ENCODE measurements at regions not wholly inside any gene's neighbourhood (a gene's known extent, or its start where the extent isn't known, plus 50 kb on each side); places are given as distances from the start of the nearest gene placed in this dataset.

- 0 out of 4 replicates have a peak, but pooled peaks cover 0 to 3% of the 10 kb centered on the region in 2 experiments for H3K9me3 ChIP-seq (ENCODE audit: control insufficient read depth in 1 of 2, insufficient read depth in 1 of 2, low read depth in 1 of 2, low read length in 2 of 2)
- no peak overlapping the region for H3K4me3 ChIP-seq (replicated peaks in 1 of 2; ENCODE audit: low read depth in 1 of 2, low read length in 2 of 2)
- no peaks in the 10 kb centered on the region for H3K4me1 ChIP-seq (ENCODE audit: control insufficient read depth in 1 of 2, insufficient read depth in 2 of 2, low read length in 2 of 2)
- DNase-seq (ENCODE audit: low read depth, low spot score) (no peak), ATAC-seq (no peak)
- no peaks in the 10 kb centered on the region for H3K79me2 ChIP-seq (ENCODE audit: insufficient read depth, low read length)
- H4K20me1 ChIP-seq (ENCODE audit: insufficient read depth): no peaks in the 10 kb centered on the region
- H3K9ac ChIP-seq (ENCODE audit: low read length): no peak overlapping the region
- ChIA-PET CTCF (interaction anchor here (2.5 kb wide), 1 partner anchor 109 kb away, joined by 5 read pairs; no protein-coding TSS in a partner anchor), POLR2A (no interaction called here), RAD21 (ENCODE audit: low non-redundant PET in 1 of 2, low total read pairs in 2 of 2, uncharacterized antibody in 2 of 2, unreplicated experiment in 2 of 2) (no interaction called here)
- H3K9me2 ChIP-seq (ENCODE audit: insufficient read depth): no peaks in the 10 kb centered on the region
- H3K36me3 ChIP-seq (ENCODE audit: control insufficient read depth in 1 of 2, insufficient read depth in 2 of 2, low read length in 2 of 2): no peaks in the 10 kb centered on the region
- TF ChIP-seq, protein P1, sequence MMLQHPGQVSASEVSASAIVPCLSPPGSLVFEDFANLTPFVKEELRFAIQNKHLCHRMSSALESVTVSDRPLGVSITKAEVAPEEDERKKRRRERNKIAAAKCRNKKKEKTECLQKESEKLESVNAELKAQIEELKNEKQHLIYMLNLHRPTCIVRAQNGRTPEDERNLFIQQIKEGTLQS (IDR thresholded peaks at IDR 0.05): no peak
- TF ChIP-seq YY1 (IDR thresholded peaks at IDR 0.05; ENCODE audit: extremely low read depth, insufficient replicate concordance, low read depth, low read length): no peak
- no peak for TF ChIP-seq SP1 (IDR thresholded peaks at IDR 0.05; ENCODE audit: low read depth)
- TF ChIP-seq CEBPB (IDR thresholded peaks at IDR 0.05; ENCODE audit: low read depth): no peak
- no peak for TF ChIP-seq RAD21 (IDR thresholded peaks at IDR 0.05; ENCODE audit: low read depth)
- TF ChIP-seq, protein P2, sequence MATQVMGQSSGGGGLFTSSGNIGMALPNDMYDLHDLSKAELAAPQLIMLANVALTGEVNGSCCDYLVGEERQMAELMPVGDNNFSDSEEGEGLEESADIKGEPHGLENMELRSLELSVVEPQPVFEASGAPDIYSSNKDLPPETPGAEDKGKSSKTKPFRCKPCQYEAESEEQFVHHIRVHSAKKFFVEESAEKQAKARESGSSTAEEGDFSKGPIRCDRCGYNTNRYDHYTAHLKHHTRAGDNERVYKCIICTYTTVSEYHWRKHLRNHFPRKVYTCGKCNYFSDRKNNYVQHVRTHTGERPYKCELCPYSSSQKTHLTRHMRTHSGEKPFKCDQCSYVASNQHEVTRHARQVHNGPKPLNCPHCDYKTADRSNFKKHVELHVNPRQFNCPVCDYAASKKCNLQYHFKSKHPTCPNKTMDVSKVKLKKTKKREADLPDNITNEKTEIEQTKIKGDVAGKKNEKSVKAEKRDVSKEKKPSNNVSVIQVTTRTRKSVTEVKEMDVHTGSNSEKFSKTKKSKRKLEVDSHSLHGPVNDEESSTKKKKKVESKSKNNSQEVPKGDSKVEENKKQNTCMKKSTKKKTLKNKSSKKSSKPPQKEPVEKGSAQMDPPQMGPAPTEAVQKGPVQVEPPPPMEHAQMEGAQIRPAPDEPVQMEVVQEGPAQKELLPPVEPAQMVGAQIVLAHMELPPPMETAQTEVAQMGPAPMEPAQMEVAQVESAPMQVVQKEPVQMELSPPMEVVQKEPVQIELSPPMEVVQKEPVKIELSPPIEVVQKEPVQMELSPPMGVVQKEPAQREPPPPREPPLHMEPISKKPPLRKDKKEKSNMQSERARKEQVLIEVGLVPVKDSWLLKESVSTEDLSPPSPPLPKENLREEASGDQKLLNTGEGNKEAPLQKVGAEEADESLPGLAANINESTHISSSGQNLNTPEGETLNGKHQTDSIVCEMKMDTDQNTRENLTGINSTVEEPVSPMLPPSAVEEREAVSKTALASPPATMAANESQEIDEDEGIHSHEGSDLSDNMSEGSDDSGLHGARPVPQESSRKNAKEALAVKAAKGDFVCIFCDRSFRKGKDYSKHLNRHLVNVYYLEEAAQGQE (IDR thresholded peaks at IDR 0.05; ENCODE audit: low read depth): no peak
- no peak for TF ChIP-seq ZFX (IDR thresholded peaks at IDR 0.05)
- TF ChIP-seq ELF1 (IDR thresholded peaks at IDR 0.05; ENCODE audit: borderline replicate concordance, low read depth): no peak
- TF ChIP-seq EGR1 (IDR thresholded peaks at IDR 0.05; ENCODE audit: low read depth): no peak
- no peak for TF ChIP-seq EZH2 (IDR thresholded peaks at IDR 0.05)
- TF ChIP-seq POLR2AphosphoS5 (IDR thresholded peaks at IDR 0.05; ENCODE audit: low read depth, low read length): no peak
- TF ChIP-seq SIN3A (IDR thresholded peaks at IDR 0.05; ENCODE audit: low read depth): no peak
- no peak for TF ChIP-seq FOSL1 (IDR thresholded peaks at IDR 0.05; ENCODE audit: low read depth)
- TF ChIP-seq JUND (IDR thresholded peaks at IDR 0.05): no peak
- no peak for TF ChIP-seq CBX3 (IDR thresholded peaks at IDR 0.05; ENCODE audit: low read depth)
- H2AFZ ChIP-seq (ENCODE audit: low read depth, low read length, poor library complexity, severe bottlenecking): no peak overlapping the region
- H3K4me2 ChIP-seq (ENCODE audit: low read length): no peak overlapping the region
- no TSS peak for BruUV-seq (replicated peaks)
- H3K27ac ChIP-seq (ENCODE audit: low read depth, low read length): no peak overlapping the region
- intact Hi-C loops (cut with micrococcal nuclease): no loop called here
- no peaks in the 10 kb centered on the region for H3K27me3 ChIP-seq (ENCODE audit: insufficient read depth, low read length)
Observed at GRCh38 chr18:45276878-45277277, 338.4 kb upstream of the SLC14A2 start.
